Ovary (tissue), 3 donors: ENCODE measurements at regions not wholly inside any gene's neighbourhood (a gene's known extent, or its start where the extent isn't known, plus 50 kb on each side); places are given as distances from the start of the nearest gene placed in this dataset.

Experiments
- CTCF ChIP-seq, 3 donors: fragments of 450-650 bp in 2 of 3; fragments of 200-600 bp in 1 of 3; IDR thresholded peaks; one replicate each; pipeline versions ENCODE4 v1.5.1 to v1.8.0; 2016 to 2022; ENCODE audit warnings: antibody characterized with exemption in 3 of 3, mild to moderate bottlenecking in 1 of 3
- POLR2A ChIP-seq: fragments of 450-650 bp; IDR thresholded peaks from one replicate; pipeline ENCODE4 v1.6.1; 2017; ENCODE audit warnings: antibody characterized with exemption, mild to moderate bottlenecking, moderate library complexity
- donor health status: DM: no; HTN: no; CAD: no.

- TF ChIP-seq CTCF (IDR thresholded peaks at IDR 0.05): no peak
- TF ChIP-seq POLR2A: no peak
Observed at GRCh38 chr5:24232041-24232440, 412.7 kb downstream of the CDH10 start.
